H1 (cell line): ENCODE measurements at regions not wholly inside any gene's neighbourhood (a gene's known extent, or its start where the extent isn't known, plus 50 kb on each side); places are given as distances from the start of the nearest gene placed in this dataset.

Experiments used
- BRCA1 ChIP-seq: IDR thresholded peaks from 2 replicates; pipeline ENCODE4 v1.6.1; 2012; ENCODE audit warnings: low read depth, low read length, improper control_type of control experiment
- CTCF ChIP-seq, 3 experiments: IDR thresholded peaks; 1 replicate in 2 of 3; 2 replicates in 1 of 3; pipeline versions ENCODE4 v1.5.1 to v1.6.1; 2011; ENCODE audit warnings: low read length in 3 of 3, mild to moderate bottlenecking in 3 of 3, inconsistent platforms in 2 of 3, low read depth in 1 of 3, moderate library complexity in 1 of 3; ENCODE audit not compliant: insufficient read depth in 1 of 3; ENCODE audit errors: control extremely low read depth in 1 of 3
- EZH2 ChIP-seq: fragments of 200-600 bp; sonication (generic); IDR thresholded peaks from 2 replicates; pipeline ENCODE4 v1.7.1; 2012; ENCODE audit warnings: low read depth, mild to moderate bottlenecking, moderate library complexity, low read length, inconsistent platforms; ENCODE audit not compliant: severe bottlenecking
- FOSL1 ChIP-seq: IDR thresholded peaks from 2 replicates; pipeline ENCODE4 v1.6.1; 2011; ENCODE audit warnings: mild to moderate bottlenecking, low read depth, low read length, moderate library complexity; ENCODE audit not compliant: insufficient read depth
- KDM1A ChIP-seq: fragments of 200-600, 300-600 bp; sonication (generic); IDR thresholded peaks from 2 replicates; pipeline ENCODE4 v1.7.1; 2016; ENCODE audit warnings: mild to moderate bottlenecking, low read length, borderline replicate concordance
- SP2 ChIP-seq: IDR thresholded peaks from 2 replicates; pipeline ENCODE4 v1.6.1; 2012; ENCODE audit warnings: mild to moderate bottlenecking, low read length, inconsistent platforms
- TF ChIP-seq, protein P1 (sequence below): IDR thresholded peaks from 2 replicates; pipeline ENCODE4 v1.6.1; 2011; ENCODE audit warnings: low read length, improper control_type of control experiment

- no peak for TF ChIP-seq EZH2
- no peak for TF ChIP-seq FOSL1
- no peak for TF ChIP-seq KDM1A
- TF ChIP-seq, protein P1, sequence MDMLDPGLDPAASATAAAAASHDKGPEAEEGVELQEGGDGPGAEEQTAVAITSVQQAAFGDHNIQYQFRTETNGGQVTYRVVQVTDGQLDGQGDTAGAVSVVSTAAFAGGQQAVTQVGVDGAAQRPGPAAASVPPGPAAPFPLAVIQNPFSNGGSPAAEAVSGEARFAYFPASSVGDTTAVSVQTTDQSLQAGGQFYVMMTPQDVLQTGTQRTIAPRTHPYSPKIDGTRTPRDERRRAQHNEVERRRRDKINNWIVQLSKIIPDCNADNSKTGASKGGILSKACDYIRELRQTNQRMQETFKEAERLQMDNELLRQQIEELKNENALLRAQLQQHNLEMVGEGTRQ = no peak
- no peak for TF ChIP-seq CTCF (IDR thresholded peaks at IDR 0.05; ENCODE audit: control extremely low read depth in 1 of 3, insufficient read depth in 1 of 3, low read depth in 1 of 3, low read length in 3 of 3)
- TF ChIP-seq SP2 = no peak
- TF ChIP-seq BRCA1 = no peak
Observed at GRCh38 chr7:24227603-24228359, 56.2 kb upstream of the NPY start.
